ENCODE measurements at regions not wholly inside any gene's neighbourhood (a gene's known extent, or its start where the extent isn't known, plus 50 kb on each side); places are given as distances from the start of the nearest gene placed in this dataset.

GRCh38 chr6:163738304-163738703 is 323.8 kb downstream of the QKI start (continued):
- TF ChIP-seq ZNF518B (CRISPR knock-in tag; IDR thresholded peaks at IDR 0.05) = no peak
- TF ChIP-seq ARNT (IDR thresholded peaks at IDR 0.05) = no peak
- no peak for TF ChIP-seq ZNF280B (CRISPR knock-in tag; IDR thresholded peaks at IDR 0.05)
- no peak for TF ChIP-seq ELK1 (CRISPR knock-in tag; IDR thresholded peaks at IDR 0.05)
- TF ChIP-seq CLOCK (CRISPR knock-in tag; IDR thresholded peaks at IDR 0.05; ENCODE audit: borderline replicate concordance) = no peak
- TF ChIP-seq SMC3 (conservative IDR thresholded peaks at IDR 0.05; ENCODE audit: insufficient read depth, low read depth, low read length) = no peak

Data from K562 (cell line).